ENCODE measurements at regions not wholly inside any gene's neighbourhood (a gene's known extent, or its start where the extent isn't known, plus 50 kb on each side); places are given as distances from the start of the nearest gene placed in this dataset.

DNA sequence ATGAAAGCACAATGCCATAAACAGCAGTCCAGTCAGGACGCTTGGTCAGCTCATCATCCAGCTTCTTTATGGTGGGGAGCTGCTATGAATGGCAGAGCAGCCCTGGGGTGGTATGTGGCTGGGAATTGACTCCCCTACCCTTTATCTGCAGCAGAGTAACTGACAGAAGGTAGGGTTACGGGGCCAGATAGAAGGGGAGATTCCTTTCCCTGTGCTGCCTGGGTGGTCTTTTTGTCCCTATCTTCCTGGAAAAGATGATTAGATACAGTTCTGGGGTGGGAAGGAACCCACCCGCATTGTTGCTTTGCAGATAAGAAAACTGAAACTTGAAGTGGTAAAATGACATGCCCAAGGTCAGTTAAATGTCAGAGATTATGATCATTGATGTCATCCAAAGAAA is 405.5 kb downstream of the ARHGEF28 start:
- Histone ChIP-seq H3K4me3 (ENCODE audit: low read length) (no peak overlapping the region), H3K27me3 (ENCODE audit: control insufficient read depth in 2 of 2, insufficient read depth in 2 of 2, low read length in 2 of 2) (no peaks in the 10 kb centered on the region), H3K27ac (ENCODE audit: low read depth, low read length) (no peak overlapping the region), H3K36me3 (ENCODE audit: control insufficient read depth in 2 of 3, insufficient read depth in 3 of 3, low read length in 3 of 3) (no peaks in the 10 kb centered on the region), H3K9me3 (ENCODE audit: control insufficient read depth in 2 of 3, low read length in 3 of 3) (no peaks in the 10 kb centered on the region), H3K4me1 (ENCODE audit: control insufficient read depth in 2 of 2, insufficient read depth in 2 of 2, low read length in 2 of 2) (no peaks in the 10 kb centered on the region)
- H3K4me1 Mint-ChIP-seq, result peaks cover 0 to 10% (median 0%) of the 10 kb centered on the region in 7 donors
- no peak overlapping the region for H3K4me3 Mint-ChIP-seq
- ChIA-PET POLR2A (no interaction called here), CTCF (no interaction called here)
- no peaks in the 10 kb centered on the region for H3K9me3 Mint-ChIP-seq
- no peaks in the 10 kb centered on the region for H3K36me3 Mint-ChIP-seq
- H3K27me3 Mint-ChIP-seq, result peaks cover 2 to 23% (median 20%) of the 10 kb centered on the region in 5 donors
- intact Hi-C loops (cut with micrococcal nuclease), result loop anchor here in 1 of 2 donors (10.0 kb wide), 1 partner anchor 613 kb away; the partner anchor contains the start of gene ENC1
- no peak overlapping the region for H3K27ac Mint-ChIP-seq
- ATAC-seq, result no peak
- no peak for DNase-seq

DNA sequence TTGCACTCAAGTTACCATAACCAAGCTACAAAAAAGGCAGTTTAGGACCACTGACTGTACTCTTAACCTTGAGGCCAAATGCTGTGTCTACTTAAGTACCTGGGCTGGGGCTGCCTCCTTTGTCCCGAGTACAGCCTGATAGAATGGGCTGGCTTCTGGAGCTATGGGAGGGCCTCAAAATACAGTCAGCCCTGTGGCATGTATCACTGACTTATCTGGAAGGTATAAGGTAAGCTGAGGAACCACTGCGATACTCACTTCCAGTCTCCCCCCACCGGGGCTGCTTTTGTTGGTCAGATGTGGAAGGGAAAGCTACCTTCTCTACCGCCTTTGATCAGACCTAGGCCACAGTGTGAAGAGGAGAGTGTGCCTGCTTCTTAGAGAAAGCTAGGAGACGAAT is 404.8 kb downstream of the ARHGEF28 start:
- Histone ChIP-seq H3K36me3 (ENCODE audit: control insufficient read depth in 2 of 3, insufficient read depth in 3 of 3, low read length in 3 of 3) (no peaks in the 10 kb centered on the region), H3K27me3 (ENCODE audit: control insufficient read depth in 2 of 2, insufficient read depth in 2 of 2, low read length in 2 of 2) (no peaks in the 10 kb centered on the region), H3K9me3 (ENCODE audit: control insufficient read depth in 2 of 3, low read length in 3 of 3) (no peaks in the 10 kb centered on the region), H3K4me3 (ENCODE audit: low read length) (no peak overlapping the region), H3K4me1 (ENCODE audit: control insufficient read depth in 2 of 2, insufficient read depth in 2 of 2, low read length in 2 of 2) (no peaks in the 10 kb centered on the region), H3K27ac (ENCODE audit: low read depth, low read length) (no peak overlapping the region)
- Mint-ChIP-seq H3K4me3 (no peak overlapping the region), H3K27ac (no peak overlapping the region), H3K36me3 (no peaks in the 10 kb centered on the region), H3K9me3 (no peaks in the 10 kb centered on the region), H3K4me1 (peaks cover 0 to 10% (median 0%) of the 10 kb centered on the region in 7 donors), H3K27me3 (peaks cover 2 to 27% (median 23%) of the 10 kb centered on the region in 5 donors)
- intact Hi-C loops (cut with micrococcal nuclease), result loop anchor here in 1 of 2 donors (10.0 kb wide), 1 partner anchor 614 kb away; the partner anchor contains the start of gene ENC1
- ATAC-seq, result no peak
- DNase-seq, result no peak
- ChIA-PET POLR2A (no interaction called here), CTCF (no interaction called here)

DNA sequence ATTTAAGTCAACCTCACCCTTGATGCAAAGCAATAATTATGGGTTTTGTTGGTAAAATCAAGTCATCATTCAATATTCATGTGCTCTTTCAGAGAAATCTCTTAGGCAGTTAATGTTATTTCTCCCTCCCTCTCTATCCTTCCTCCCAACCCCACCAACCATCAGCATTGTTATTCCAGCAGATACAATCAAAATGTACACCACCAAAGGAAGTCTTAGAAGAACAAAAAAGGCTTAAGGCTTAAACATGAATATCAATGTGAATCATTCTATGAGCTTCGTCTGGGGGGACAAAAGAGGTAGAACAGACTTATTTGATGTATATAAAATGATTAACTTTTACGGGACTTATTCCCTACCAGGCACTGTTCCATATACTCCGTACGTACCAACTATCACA is 404.4 kb downstream of the ARHGEF28 start:
- ATAC-seq (no peak), DNase-seq (no peak)
- intact Hi-C loops (cut with micrococcal nuclease), result loop anchor here in 1 of 2 donors (10.0 kb wide), 1 partner anchor 614 kb away; the partner anchor contains the start of gene ENC1
- Histone ChIP-seq H3K4me3 (ENCODE audit: low read length) (no peak overlapping the region), H3K9me3 (ENCODE audit: control insufficient read depth in 2 of 3, low read length in 3 of 3) (no peaks in the 10 kb centered on the region), H3K36me3 (ENCODE audit: control insufficient read depth in 2 of 3, insufficient read depth in 3 of 3, low read length in 3 of 3) (no peaks in the 10 kb centered on the region), H3K27ac (ENCODE audit: low read depth, low read length) (no peak overlapping the region), H3K4me1 (ENCODE audit: control insufficient read depth in 2 of 2, insufficient read depth in 2 of 2, low read length in 2 of 2) (no peaks in the 10 kb centered on the region), H3K27me3 (ENCODE audit: control insufficient read depth in 2 of 2, insufficient read depth in 2 of 2, low read length in 2 of 2) (no peaks in the 10 kb centered on the region)
- H3K27ac Mint-ChIP-seq, result no peak overlapping the region
- ChIA-PET POLR2A (no interaction called here), CTCF (no interaction called here)
- peaks cover 2 to 31% (median 27%) of the 10 kb centered on the region in 5 donors for H3K27me3 Mint-ChIP-seq
- H3K36me3 Mint-ChIP-seq, result no peaks in the 10 kb centered on the region
- H3K4me1 Mint-ChIP-seq, result peaks cover 0 to 7% (median 0%) of the 10 kb centered on the region in 7 donors
- no peak overlapping the region for H3K4me3 Mint-ChIP-seq
- H3K9me3 Mint-ChIP-seq, result peaks cover 0 to under 1% (median 0%) of the 10 kb centered on the region in 11 donors

DNA sequence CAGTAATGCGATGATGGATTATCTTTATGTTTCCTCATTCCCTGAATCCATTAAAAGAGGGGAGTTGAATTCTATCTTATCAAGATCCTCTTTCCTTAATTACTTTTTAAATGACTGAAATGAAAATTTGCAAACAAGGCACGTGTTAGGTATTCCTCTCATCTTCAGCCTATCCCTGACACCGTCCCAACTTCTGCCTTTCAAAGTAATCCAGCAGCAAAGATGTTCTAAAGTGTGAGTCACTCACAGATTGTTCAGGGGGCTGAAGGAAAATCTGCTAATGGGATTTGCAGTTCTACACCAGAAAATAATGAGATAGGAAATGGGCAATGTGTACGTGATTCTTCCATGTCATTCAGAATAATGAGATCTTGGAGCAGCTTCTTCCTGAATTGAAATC is 403.0 kb downstream of the ARHGEF28 start:
- Histone ChIP-seq H3K9me3 (ENCODE audit: control insufficient read depth in 2 of 3, low read length in 3 of 3) (no peaks in the 10 kb centered on the region), H3K4me3 (ENCODE audit: low read length) (no peak overlapping the region), H3K27ac (ENCODE audit: low read depth, low read length) (no peak overlapping the region), H3K36me3 (ENCODE audit: control insufficient read depth in 2 of 3, insufficient read depth in 3 of 3, low read length in 3 of 3) (no peaks in the 10 kb centered on the region), H3K27me3 (ENCODE audit: control insufficient read depth in 2 of 2, insufficient read depth in 2 of 2, low read length in 2 of 2) (no peaks in the 10 kb centered on the region), H3K4me1 (ENCODE audit: control insufficient read depth in 2 of 2, insufficient read depth in 2 of 2, low read length in 2 of 2) (no peaks in the 10 kb centered on the region)
- peaks cover 0 to 4% (median 0%) of the 10 kb centered on the region in 7 donors for H3K4me1 Mint-ChIP-seq
- intact Hi-C loops (cut with micrococcal nuclease), result no loop called here
- ATAC-seq (no peak), DNase-seq (no peak)
- POLR2A ChIA-PET, result no interaction called here
- H3K27me3 Mint-ChIP-seq, result peaks cover 2 to 32% (median 28%) of the 10 kb centered on the region in 5 donors
- H3K4me3 Mint-ChIP-seq, result no peak overlapping the region
- CTCF ChIA-PET, result no interaction called here
- H3K27ac Mint-ChIP-seq, result no peak overlapping the region
- H3K36me3 Mint-ChIP-seq, result no peaks in the 10 kb centered on the region
- peaks cover 0 to 1% (median 0%) of the 10 kb centered on the region in 11 donors for H3K9me3 Mint-ChIP-seq

DNA sequence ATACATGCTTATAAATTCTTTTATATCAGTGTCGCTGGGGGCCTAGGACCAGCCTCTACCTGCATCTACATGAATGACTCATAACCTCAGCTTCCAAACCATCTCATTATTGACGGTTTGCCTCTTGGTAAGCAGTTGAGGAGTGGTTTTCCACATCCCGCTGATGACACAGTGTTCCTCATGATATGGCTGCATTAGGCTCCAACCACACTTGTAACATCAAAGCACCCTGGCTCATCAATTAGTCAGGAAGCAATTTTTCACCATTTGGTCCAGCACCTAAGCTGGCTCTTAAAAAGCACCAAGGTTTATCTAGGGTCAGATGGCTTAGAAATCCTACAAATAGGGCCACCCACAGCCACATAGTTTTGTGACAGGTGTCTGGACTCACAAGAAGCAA is 402.4 kb downstream of the ARHGEF28 start:
- H3K27ac Mint-ChIP-seq, result no peak overlapping the region
- Histone ChIP-seq H3K9me3 (ENCODE audit: control insufficient read depth in 2 of 3, low read length in 3 of 3) (no peaks in the 10 kb centered on the region), H3K27me3 (ENCODE audit: control insufficient read depth in 2 of 2, insufficient read depth in 2 of 2, low read length in 2 of 2) (no peaks in the 10 kb centered on the region), H3K4me3 (ENCODE audit: low read length) (no peak overlapping the region), H3K27ac (ENCODE audit: low read depth, low read length) (no peak overlapping the region), H3K36me3 (ENCODE audit: control insufficient read depth in 2 of 3, insufficient read depth in 3 of 3, low read length in 3 of 3) (no peaks in the 10 kb centered on the region), H3K4me1 (ENCODE audit: control insufficient read depth in 2 of 2, insufficient read depth in 2 of 2, low read length in 2 of 2) (no peaks in the 10 kb centered on the region)
- ChIA-PET POLR2A (no interaction called here), CTCF (no interaction called here)
- intact Hi-C loops (cut with micrococcal nuclease), result no loop called here
- no peak for DNase-seq
- H3K4me1 Mint-ChIP-seq, result peaks cover 0 to 4% (median 0%) of the 10 kb centered on the region in 7 donors
- peaks cover 2 to 37% (median 29%) of the 10 kb centered on the region in 5 donors for H3K27me3 Mint-ChIP-seq
- no peaks in the 10 kb centered on the region for H3K36me3 Mint-ChIP-seq
- peaks cover 0 to 1% (median 0%) of the 10 kb centered on the region in 11 donors for H3K9me3 Mint-ChIP-seq
- no peak overlapping the region for H3K4me3 Mint-ChIP-seq
- ATAC-seq, result no peak

DNA sequence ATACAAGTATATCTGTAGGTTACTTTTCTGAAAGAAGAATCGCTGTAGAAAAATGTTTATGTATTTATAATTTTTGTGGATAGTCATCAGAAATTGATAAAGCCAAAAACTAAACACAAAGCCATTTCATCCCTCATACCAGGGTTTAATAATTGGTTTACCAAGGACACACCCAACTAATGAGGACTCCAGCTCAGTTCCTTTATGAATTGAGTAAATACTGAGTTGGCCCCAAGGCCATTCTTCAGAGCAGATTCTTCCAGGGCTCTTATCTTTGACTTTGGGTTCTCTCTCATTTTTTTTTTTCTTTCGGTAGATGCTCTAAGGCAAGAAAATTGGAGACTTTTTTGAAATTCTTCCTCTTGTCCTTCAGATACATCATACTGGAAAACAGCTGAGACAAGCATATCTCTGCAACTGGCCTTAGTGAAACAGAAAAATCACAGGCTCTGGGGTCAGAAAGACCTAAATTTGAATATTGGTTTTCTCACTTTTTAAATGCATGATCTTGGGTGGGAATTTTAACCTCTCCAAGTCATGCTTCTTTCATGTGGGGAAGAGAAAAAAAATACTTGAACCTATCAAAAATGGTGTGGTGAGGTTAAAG is 401.8 kb downstream of the ARHGEF28 start:
- Histone ChIP-seq H3K4me3 (ENCODE audit: low read length) (no peak overlapping the region), H3K27ac (ENCODE audit: low read depth, low read length) (no peak overlapping the region), H3K4me1 (ENCODE audit: control insufficient read depth in 2 of 2, insufficient read depth in 2 of 2, low read length in 2 of 2) (no peaks in the 10 kb centered on the region), H3K9me3 (ENCODE audit: control insufficient read depth in 2 of 3, low read length in 3 of 3) (no peaks in the 10 kb centered on the region), H3K27me3 (ENCODE audit: control insufficient read depth in 2 of 2, insufficient read depth in 2 of 2, low read length in 2 of 2) (no peaks in the 10 kb centered on the region), H3K36me3 (ENCODE audit: control insufficient read depth in 2 of 3, insufficient read depth in 3 of 3, low read length in 3 of 3) (no peaks in the 10 kb centered on the region)
- POLR2A ChIA-PET, result no interaction called here
- peaks cover 0 to 1% (median 0%) of the 10 kb centered on the region in 7 donors for H3K4me1 Mint-ChIP-seq
- no peak for ATAC-seq
- CTCF ChIA-PET, result no interaction called here
- H3K27me3 Mint-ChIP-seq, result peaks cover under 1 to 33% (median 33%) of the 10 kb centered on the region in 5 donors
- no peak overlapping the region for H3K27ac Mint-ChIP-seq
- H3K9me3 Mint-ChIP-seq, result peaks cover 0 to 1% (median 0%) of the 10 kb centered on the region in 11 donors
- H3K4me3 Mint-ChIP-seq, result no peak overlapping the region
- no peaks in the 10 kb centered on the region for H3K36me3 Mint-ChIP-seq
- intact Hi-C loops (cut with micrococcal nuclease), result no loop called here
- DNase-seq, result no peak

DNA sequence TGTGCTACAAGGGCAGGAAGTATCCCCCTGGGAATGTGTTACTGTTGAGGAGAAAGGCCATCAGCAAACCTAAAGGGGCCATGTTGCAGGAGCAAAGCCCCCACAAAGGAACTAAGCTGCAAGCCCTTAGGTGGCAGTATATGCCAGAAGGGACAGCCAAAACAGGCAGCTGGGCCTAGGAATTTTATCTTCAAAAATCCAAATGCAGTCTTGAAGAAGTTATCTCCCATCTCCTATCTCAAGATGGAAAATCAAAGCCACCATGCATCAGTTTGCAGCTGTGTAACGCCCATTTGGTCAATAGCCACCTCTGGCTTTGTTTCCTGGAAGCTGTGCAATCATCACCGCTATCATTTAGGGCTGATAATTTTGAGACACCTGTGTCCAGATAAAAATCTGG is 400.3 kb downstream of the ARHGEF28 start:
- no peaks in the 10 kb centered on the region for H3K4me1 Mint-ChIP-seq
- no peak overlapping the region for H3K27ac ChIP-seq (ENCODE audit: low read depth, low read length)
- peaks cover 2 to 33% (median 28%) of the 10 kb centered on the region in 5 donors for H3K27me3 Mint-ChIP-seq
- no peak for ATAC-seq
- ChIA-PET POLR2A (no interaction called here), CTCF (no interaction called here)
- H3K4me3 ChIP-seq (ENCODE audit: low read length), result no peak overlapping the region
- H3K4me3 Mint-ChIP-seq, result no peak overlapping the region
- no peaks in the 10 kb centered on the region for H3K36me3 ChIP-seq (ENCODE audit: control insufficient read depth in 2 of 3, insufficient read depth in 3 of 3, low read length in 3 of 3)
- H3K9me3 ChIP-seq (ENCODE audit: control insufficient read depth in 2 of 3, low read length in 3 of 3), result no peaks in the 10 kb centered on the region
- H3K9me3 Mint-ChIP-seq, result peaks cover 0 to 2% (median 0%) of the 10 kb centered on the region in 11 donors
- no peaks in the 10 kb centered on the region for H3K27me3 ChIP-seq (ENCODE audit: control insufficient read depth in 2 of 2, insufficient read depth in 2 of 2, low read length in 2 of 2)
- H3K4me1 ChIP-seq (ENCODE audit: control insufficient read depth in 2 of 2, insufficient read depth in 2 of 2, low read length in 2 of 2), result no peaks in the 10 kb centered on the region
- H3K27ac Mint-ChIP-seq, result no peak overlapping the region
- intact Hi-C loops (cut with micrococcal nuclease), result no loop called here
- no peak for DNase-seq
- no peaks in the 10 kb centered on the region for H3K36me3 Mint-ChIP-seq
